AG04450 (cell line): ENCODE measurements at regions not wholly inside any gene's neighbourhood (a gene's known extent, or its start where the extent isn't known, plus 50 kb on each side); places are given as distances from the start of the nearest gene placed in this dataset.

ENCODE experiments used
- CTCF ChIA-PET: fragments of 300-600, 350-600 bp; formaldehyde crosslinking; extraction: SDS; loops from one replicate; lab custom pipeline; 2022; ENCODE audit warnings: antibody characterized with exemption, inconsistent platforms; lab: Charles Lee
- POLR2A ChIA-PET: fragments of 350-600 bp; formaldehyde crosslinking; extraction: SDS; loops from one replicate; lab custom pipeline; 2021; ENCODE audit warnings: antibody characterized with exemption, inconsistent platforms; lab: Yijun Ruan, JAX
- DNase-seq: peaks from one replicate; pipeline ENCODE4 v3.0.0-alpha.2; 2011; ENCODE audit warnings: low read depth, low spot score
- H3K27ac ChIP-seq: one replicate; pipeline ENCODE4 v1.5.1; 2012; ENCODE audit warnings: low read depth, low read length, control low read depth
- H3K27me3 ChIP-seq: one replicate; pipeline ENCODE4 v1.6.0; 2012; ENCODE audit warnings: low read length; ENCODE audit not compliant: control insufficient read depth, insufficient read depth
- H3K4me3 ChIP-seq: 2 replicates; pipeline ENCODE4 v1.5.1; 2011; ENCODE audit warnings: mild to moderate bottlenecking, low read depth, low read length, control low read depth
- H3K9me3 ChIP-seq: 2 replicates; pipeline ENCODE4 v1.5.1; 2012; ENCODE audit warnings: low read length; ENCODE audit not compliant: control insufficient read depth, insufficient read depth
- CTCF ChIP-seq: IDR thresholded peaks from 2 replicates; pipeline ENCODE4 v1.5.1; 2011; ENCODE audit warnings: low read depth, low read length, control low read depth, inconsistent platforms

GRCh38 chr2:118677546-118677945 is 169.9 kb downstream of the EN1 start:
- TF ChIP-seq CTCF, result no peak
- no peak overlapping the region for H3K27ac ChIP-seq
- no peaks in the 10 kb centered on the region for H3K9me3 ChIP-seq
- ChIA-PET CTCF (no interaction called here), POLR2A (interaction anchor here (0.6 kb wide), 1 partner anchor 8 kb away, joined by 3 read pairs; no protein-coding TSS in a partner anchor)
- no peaks in the 10 kb centered on the region for H3K27me3 ChIP-seq
- H3K4me3 ChIP-seq, result no peak overlapping the region
- DNase-seq, result no peak

- ChIA-PET POLR2A (no interaction called here), CTCF (interaction anchor here (0.6 kb wide), 1 partner anchor 967 kb away, joined by 10 read pairs; no protein-coding TSS in a partner anchor)
- Histone ChIP-seq H3K27me3 (no peaks in the 10 kb centered on the region), H3K4me3 (no peak overlapping the region), H3K27ac (no peak overlapping the region), H3K9me3 (no peaks in the 10 kb centered on the region)
- DNase-seq, result no peak
- TF ChIP-seq CTCF, result no peak
These were observed 171.9 kb downstream of the EN1 start for GRCh38 chr2:118675531-118675930.

GRCh38 chr2:118672571-118673158 is 174.8 kb downstream of the EN1 start:
- DNase-seq, result no peak
- POLR2A ChIA-PET, result no interaction called here
- no peaks in the 10 kb centered on the region for H3K27me3 ChIP-seq

GRCh38 chr2:118671701-118672454 is 175.6 kb downstream of the EN1 start:
- no peak for DNase-seq
- CTCF ChIA-PET, result no interaction called here
- no peak overlapping the region for H3K4me3 ChIP-seq
- no peak for TF ChIP-seq CTCF
- no peaks in the 10 kb centered on the region for H3K9me3 ChIP-seq
- H3K27me3 ChIP-seq, result no peaks in the 10 kb centered on the region
- POLR2A ChIA-PET, result no interaction called here
- H3K27ac ChIP-seq, result no peak overlapping the region

More at GRCh38 chr2:118672571-118673158, 174.8 kb downstream of the EN1 start:
- Histone ChIP-seq H3K27ac (no peak overlapping the region), H3K9me3 (no peaks in the 10 kb centered on the region), H3K4me3 (no peak overlapping the region)
- CTCF ChIA-PET, result no interaction called here
- no peak for TF ChIP-seq CTCF

GRCh38 chr2:118670838-118671237 is 176.6 kb downstream of the EN1 start:
- Histone ChIP-seq H3K27ac (no peak overlapping the region), H3K9me3 (no peaks in the 10 kb centered on the region), H3K27me3 (no peaks in the 10 kb centered on the region), H3K4me3 (no peak overlapping the region)
- ChIA-PET POLR2A (no interaction called here), CTCF (no interaction called here)
- TF ChIP-seq CTCF, result no peak
- DNase-seq, result no peak
